Esophagus muscularis mucosa (tissue), 4 donors: ENCODE measurements at regions not wholly inside any gene's neighbourhood (a gene's known extent, or its start where the extent isn't known, plus 50 kb on each side); places are given as distances from the start of the nearest gene placed in this dataset.
"Not testable (repeated sequence)": the region's sequence is repeated elsewhere in the genome, so short reads cannot be mapped to it uniquely, and the experiment has no call there.

Experiments used
- CTCF ChIP-seq, 3 experiments: fragments of 200-600 bp in 2 of 3; fragments of 450-650 bp in 1 of 3; sonication (generic) in 2 of 3; IDR thresholded peaks; one replicate each; pipeline ENCODE4 v1.5.1; 2017 to 2019; ENCODE audit warnings: antibody characterized with exemption in 3 of 3, mild to moderate bottlenecking in 2 of 3, moderate library complexity in 1 of 3
- EP300 ChIP-seq: sonication (generic); formaldehyde crosslinking; IDR thresholded peaks from one replicate; pipeline ENCODE4 v1.6.1; 2017; ENCODE audit warnings: antibody characterized with exemption
- POLR2A ChIP-seq: fragments of 450-650 bp; IDR thresholded peaks from one replicate; pipeline ENCODE4 v1.6.1; 2017; ENCODE audit warnings: antibody characterized with exemption, moderate library complexity, mild to moderate bottlenecking, low read depth
- POLR2AphosphoS5 ChIP-seq, 2 donors: sonication (generic); formaldehyde crosslinking; IDR thresholded peaks; one replicate each; pipeline ENCODE4 v1.6.1; 2017; ENCODE audit warnings: antibody characterized with exemption in 2 of 2

- not testable (repeated sequence) for TF ChIP-seq CTCF (IDR thresholded peaks at IDR 0.05); POLR2AphosphoS5 (IDR thresholded peaks at IDR 0.05); POLR2A; EP300
These were observed 75.5 kb upstream of the TBC1D5 start for GRCh38 chr3:17817973-17818372.
